WERI-Rb-1 (cell line): ENCODE measurements at regions not wholly inside any gene's neighbourhood (a gene's known extent, or its start where the extent isn't known, plus 50 kb on each side); places are given as distances from the start of the nearest gene placed in this dataset.

Experiments used
- DNase-seq: peaks from one replicate; pipeline ENCODE4 v3.0.0-alpha.2; 2020
- H3K27ac ChIP-seq: fragments of 250-450 bp; sonication (Bioruptor Pico); 2 replicates; pipeline ENCODE4 v1.5.1; 2020; ENCODE audit warnings: mild to moderate bottlenecking, moderate library complexity
- H3K27me3 ChIP-seq: fragments of 250-450 bp; sonication (Bioruptor Pico); 2 replicates; pipeline ENCODE4 v1.5.1; 2021; ENCODE audit warnings: mild to moderate bottlenecking, low read depth, moderate library complexity; ENCODE audit not compliant: insufficient read depth, severe bottlenecking
- H3K36me3 ChIP-seq: fragments of 250-450 bp; sonication (Bioruptor Pico); 2 replicates; pipeline ENCODE4 v1.5.1; 2020; ENCODE audit warnings: mild to moderate bottlenecking, moderate library complexity
- H3K4me3 ChIP-seq: 2 replicates; pipeline ENCODE4 v1.5.1; 2011; ENCODE audit warnings: low read depth, mild to moderate bottlenecking, control low read depth, low read length
- H3K9me3 ChIP-seq: fragments of 250-450 bp; sonication (Bioruptor Pico); 2 replicates; pipeline ENCODE4 v1.5.1; 2021; ENCODE audit warnings: mild to moderate bottlenecking, moderate library complexity; ENCODE audit not compliant: severe bottlenecking
- CTCF ChIP-seq: IDR thresholded peaks from 2 replicates; pipeline ENCODE4 v1.5.1; 2011; ENCODE audit warnings: low read depth, mild to moderate bottlenecking, control low read depth, inconsistent platforms, low read length

DNA sequence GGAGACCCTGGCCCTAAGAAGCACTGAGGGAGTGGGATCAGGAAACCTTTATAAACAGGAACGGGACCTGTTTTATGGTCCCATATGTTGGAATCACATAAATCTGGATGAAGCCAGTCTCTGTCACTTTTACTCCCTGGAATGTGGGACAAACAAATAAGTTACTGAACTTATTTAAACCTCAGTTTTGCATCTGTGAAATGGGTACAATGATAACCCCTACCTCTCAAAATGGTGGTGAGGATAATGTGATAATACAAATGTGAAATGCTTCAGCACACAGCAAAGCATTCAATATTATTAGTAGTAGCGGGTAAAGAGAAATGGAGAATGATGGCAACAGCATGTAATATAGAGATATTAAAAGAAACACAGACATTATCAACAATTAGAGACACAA lies 298.9 kb downstream of the ZSWIM6 start:
- Histone ChIP-seq H3K27ac (no peak overlapping the region), H3K27me3 (no peaks in the 10 kb centered on the region), H3K36me3 (no peaks in the 10 kb centered on the region), H3K4me3 (no peak overlapping the region), H3K9me3 (no peaks in the 10 kb centered on the region)
- TF ChIP-seq CTCF: no peak
- DNase-seq: no peak

- TF ChIP-seq CTCF: no peak
- no peaks in the 10 kb centered on the region for H3K36me3 ChIP-seq
- no peaks in the 10 kb centered on the region for H3K9me3 ChIP-seq
- no peak for DNase-seq
- no peak overlapping the region for H3K27ac ChIP-seq
- no peaks in the 10 kb centered on the region for H3K27me3 ChIP-seq
- H3K4me3 ChIP-seq: no peak overlapping the region
These were observed 299.4 kb downstream of the ZSWIM6 start for GRCh38 chr5:61631438-61631941.

- no peak overlapping the region for H3K27ac ChIP-seq
- DNase-seq: no peak
- TF ChIP-seq CTCF: no peak
- no peaks in the 10 kb centered on the region for H3K27me3 ChIP-seq
- H3K4me3 ChIP-seq: no peak overlapping the region
- H3K36me3 ChIP-seq: no peaks in the 10 kb centered on the region
- H3K9me3 ChIP-seq: no peaks in the 10 kb centered on the region
These were observed 300.0 kb downstream of the ZSWIM6 start for GRCh38 chr5:61632064-61632463.

- no peak for TF ChIP-seq CTCF
- H3K36me3 ChIP-seq: no peaks in the 10 kb centered on the region
- no peaks in the 10 kb centered on the region for H3K27me3 ChIP-seq
- no peak overlapping the region for H3K27ac ChIP-seq
- H3K4me3 ChIP-seq: no peak overlapping the region
- no peak for DNase-seq
- no peaks in the 10 kb centered on the region for H3K9me3 ChIP-seq
These were observed 303.2 kb downstream of the ZSWIM6 start for GRCh38 chr5:61635271-61635670.

DNA sequence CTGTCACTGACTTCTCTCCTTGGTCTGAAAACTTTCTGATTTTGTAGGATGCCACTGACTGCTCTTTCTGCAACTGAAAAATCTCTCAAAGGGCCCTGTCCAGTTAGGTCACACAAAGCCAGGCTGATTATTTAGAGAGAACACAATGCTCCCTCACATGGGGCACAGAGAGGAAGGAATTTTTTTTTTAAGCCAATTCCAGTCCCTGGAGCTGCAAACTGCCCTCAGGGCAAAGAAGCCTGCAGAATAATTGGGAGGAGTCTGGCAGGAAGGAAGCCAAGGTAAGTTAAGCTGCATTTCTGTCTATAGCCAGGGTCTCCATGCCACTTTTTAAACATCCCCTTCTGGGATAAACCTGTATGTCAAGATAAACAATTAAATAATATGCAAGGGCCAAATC lies 305.5 kb downstream of the ZSWIM6 start:
- Histone ChIP-seq H3K9me3 (no peaks in the 10 kb centered on the region), H3K27me3 (no peaks in the 10 kb centered on the region), H3K27ac (no peak overlapping the region), H3K4me3 (no peak overlapping the region), H3K36me3 (no peaks in the 10 kb centered on the region)
- no peak for DNase-seq
- no peak for TF ChIP-seq CTCF

- Histone ChIP-seq H3K27ac (no peak overlapping the region), H3K9me3 (no peaks in the 10 kb centered on the region), H3K27me3 (no peaks in the 10 kb centered on the region), H3K36me3 (no peaks in the 10 kb centered on the region), H3K4me3 (no peak overlapping the region)
- no peak for TF ChIP-seq CTCF
- DNase-seq: no peak
These were observed 306.4 kb downstream of the ZSWIM6 start for GRCh38 chr5:61638476-61638875.
